IMR-90 (cell line): ENCODE measurements at regions not wholly inside any gene's neighbourhood (a gene's known extent, or its start where the extent isn't known, plus 50 kb on each side); places are given as distances from the start of the nearest gene placed in this dataset.

ENCODE experiments used
- CTCF ChIP-seq: conservative IDR thresholded peaks from 2 replicates; pipeline ENCODE4 v1.5.1; 2012; ENCODE audit warnings: mild to moderate bottlenecking, low read depth, low read length, improper control_type of control experiment
- ELK1 ChIP-seq: fragments of 150-350 bp; IDR thresholded peaks from 2 replicates; pipeline ENCODE4 v1.6.1; 2016; ENCODE audit warnings: low read depth, mild to moderate bottlenecking, low read length, moderate library complexity, borderline replicate concordance
- FOS ChIP-seq: fragments of 150-350 bp; IDR thresholded peaks from 2 replicates; pipeline ENCODE4 v1.6.1; 2016; ENCODE audit warnings: low read depth, low read length
- MAZ ChIP-seq: IDR thresholded peaks from 2 replicates; pipeline ENCODE4 v1.6.1; 2012; ENCODE audit warnings: low read depth, mild to moderate bottlenecking, low read length, improper control_type of control experiment, moderate library complexity, borderline replicate concordance
- NFE2L2 ChIP-seq: fragments of 150-350 bp; IDR thresholded peaks from 2 replicates; pipeline ENCODE4 v1.6.1; 2016; ENCODE audit warnings: low read depth, mild to moderate bottlenecking, low read length
- POLR2A ChIP-seq: IDR thresholded peaks from 2 replicates; pipeline ENCODE4 v1.6.1; 2012; ENCODE audit warnings: mild to moderate bottlenecking, low read depth, low read length
- RFX5 ChIP-seq: IDR thresholded peaks from 2 replicates; pipeline ENCODE4 v1.8.0; 2012; ENCODE audit warnings: low read depth, mild to moderate bottlenecking, low read length, moderate library complexity

- no peak for TF ChIP-seq FOS
- TF ChIP-seq CTCF, result no peak
- TF ChIP-seq ELK1, result no peak
- no peak for TF ChIP-seq NFE2L2
- no peak for TF ChIP-seq POLR2A
- no peak for TF ChIP-seq MAZ
- no peak for TF ChIP-seq RFX5
These were observed 109.3 kb upstream of the MTHFD1L start for GRCh38 chr6:150756173-150756572.
